ENCODE measurements at regions not wholly inside any gene's neighbourhood (a gene's known extent, or its start where the extent isn't known, plus 50 kb on each side); places are given as distances from the start of the nearest gene placed in this dataset.

- DNase-seq: no peak
- no peak for TF ChIP-seq CTCF (IDR thresholded peaks at IDR 0.05)
- Histone ChIP-seq H3K4me1 (no peaks in the 10 kb centered on the region), H3K4me3 (no peak overlapping the region), H3K9me3 (no peaks in the 10 kb centered on the region), H3K27ac (no peak overlapping the region), H3K27me3 (peaks cover 0 to 3% of the 10 kb centered on the region in 2 donors), H3K36me3 (no peaks in the 10 kb centered on the region)
- intact Hi-C loops (cut with DNase I; ENCODE audit: low total_unique reads): no loop called here
Measured at GRCh38 chr19:30148039-30148790, 206.2 kb downstream of the URI1 start.

- Histone ChIP-seq H3K27ac (no peak overlapping the region), H3K36me3 (no peaks in the 10 kb centered on the region), H3K4me1 (no peaks in the 10 kb centered on the region), H3K4me3 (no peak overlapping the region), H3K27me3 (peaks cover 0 to 4% of the 10 kb centered on the region in 2 donors), H3K9me3 (no peaks in the 10 kb centered on the region)
- DNase-seq: no peak
- TF ChIP-seq CTCF (IDR thresholded peaks at IDR 0.05): no peak
- intact Hi-C loops (cut with DNase I; ENCODE audit: low total_unique reads): no loop called here
Measured at GRCh38 chr19:30148803-30149202, 206.8 kb downstream of the URI1 start.

GRCh38 chr19:30149300-30149699 is 207.3 kb downstream of the URI1 start:
- intact Hi-C loops (cut with DNase I; ENCODE audit: low total_unique reads): no loop called here

GRCh38 chr19:30150626-30151025 is 208.6 kb downstream of the URI1 start:
- Histone ChIP-seq H3K27ac (no peak overlapping the region), H3K9me3 (no peaks in the 10 kb centered on the region), H3K36me3 (no peaks in the 10 kb centered on the region), H3K27me3 (peaks cover 0 to 4% of the 10 kb centered on the region in 2 donors), H3K4me3 (no peak overlapping the region), H3K4me1 (no peaks in the 10 kb centered on the region)
- no peak for TF ChIP-seq CTCF (IDR thresholded peaks at IDR 0.05)
- intact Hi-C loops (cut with DNase I; ENCODE audit: low total_unique reads): no loop called here
- DNase-seq: no peak

More at GRCh38 chr19:30149300-30149699, 207.3 kb downstream of the URI1 start:
- peaks cover 0 to 4% of the 10 kb centered on the region in 2 donors for H3K27me3 ChIP-seq
- DNase-seq: no peak
- H3K9me3 ChIP-seq: no peaks in the 10 kb centered on the region
- no peak for TF ChIP-seq CTCF (IDR thresholded peaks at IDR 0.05)
- no peak overlapping the region for H3K4me3 ChIP-seq
- no peaks in the 10 kb centered on the region for H3K36me3 ChIP-seq
- no peaks in the 10 kb centered on the region for H3K4me1 ChIP-seq
- no peak overlapping the region for H3K27ac ChIP-seq

- no peak for DNase-seq
- H3K4me3 ChIP-seq: no peak overlapping the region
- H3K4me1 ChIP-seq: no peaks in the 10 kb centered on the region
- no peaks in the 10 kb centered on the region for H3K36me3 ChIP-seq
- peaks cover 0 to 4% of the 10 kb centered on the region in 2 donors for H3K27me3 ChIP-seq
- no peak for TF ChIP-seq CTCF (IDR thresholded peaks at IDR 0.05)
- H3K27ac ChIP-seq: no peak overlapping the region
- intact Hi-C loops (cut with DNase I; ENCODE audit: low total_unique reads): no loop called here
- H3K9me3 ChIP-seq: no peaks in the 10 kb centered on the region
Measured at GRCh38 chr19:30151081-30151480, 209.0 kb downstream of the URI1 start.

All from tibial artery (tissue), 4 donors.